Muscle of arm (tissue), 1 donor: ENCODE measurements at regions not wholly inside any gene's neighbourhood (a gene's known extent, or its start where the extent isn't known, plus 50 kb on each side); places are given as distances from the start of the nearest gene placed in this dataset.
A peak's percentile ranks its signal among the peaks of the same experiment; 100 is the strongest.
"Not testable (repeated sequence)": the region's sequence is repeated elsewhere in the genome, so short reads cannot be mapped to it uniquely, and the experiment has no call there.

Source experiments
- DNase-seq: peaks from one replicate; pipeline ENCODE4 v3.0.0-alpha.2; 2013

DNA sequence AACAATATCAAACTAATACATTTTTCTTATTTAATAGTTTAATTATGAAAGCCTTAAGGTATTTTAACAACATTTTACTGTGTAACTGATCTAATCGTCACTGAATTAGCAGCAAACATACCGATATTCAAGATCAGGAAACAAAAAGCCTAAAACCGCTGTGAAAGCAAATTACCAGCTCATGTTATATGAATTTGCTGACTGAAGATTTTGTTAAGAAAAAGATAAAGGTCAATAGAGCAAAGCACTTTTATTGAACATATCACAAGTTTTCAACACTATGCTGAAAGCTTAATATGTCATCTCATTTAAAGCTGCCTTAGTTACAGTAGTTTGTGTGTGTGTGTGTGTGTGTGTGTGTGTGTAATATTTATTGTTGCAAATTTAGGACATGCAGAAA, 1634.9 kb upstream of the NUDT12 start:
- no peak for DNase-seq

DNA sequence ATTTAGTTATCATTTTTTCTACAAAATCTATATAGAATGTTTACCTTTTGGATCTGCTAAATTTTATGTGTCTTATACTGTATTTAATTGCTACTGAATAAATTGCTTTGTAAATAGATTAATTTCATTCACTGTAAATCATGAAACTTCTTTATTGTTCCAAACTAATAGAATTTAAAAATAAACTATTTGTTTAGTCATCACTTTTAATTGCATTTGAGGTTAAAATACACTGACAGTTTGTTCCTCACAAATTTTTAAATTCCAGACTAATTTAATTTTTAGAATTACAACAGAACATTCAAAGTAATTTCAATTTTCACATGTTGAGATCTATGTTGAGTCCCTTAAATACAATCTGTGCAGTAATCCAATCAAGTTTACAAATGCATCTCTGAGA, 1633.2 kb upstream of the NUDT12 start:
- DNase-seq, result no peak

GRCh38 chr5:105172918-105173317, 1610.3 kb upstream of the NUDT12 start:
- DNase-seq, result no peak

- DNase-seq, result no peak
These were observed 1606.2 kb upstream of the NUDT12 start for GRCh38 chr5:105168806-105169205.

DNA sequence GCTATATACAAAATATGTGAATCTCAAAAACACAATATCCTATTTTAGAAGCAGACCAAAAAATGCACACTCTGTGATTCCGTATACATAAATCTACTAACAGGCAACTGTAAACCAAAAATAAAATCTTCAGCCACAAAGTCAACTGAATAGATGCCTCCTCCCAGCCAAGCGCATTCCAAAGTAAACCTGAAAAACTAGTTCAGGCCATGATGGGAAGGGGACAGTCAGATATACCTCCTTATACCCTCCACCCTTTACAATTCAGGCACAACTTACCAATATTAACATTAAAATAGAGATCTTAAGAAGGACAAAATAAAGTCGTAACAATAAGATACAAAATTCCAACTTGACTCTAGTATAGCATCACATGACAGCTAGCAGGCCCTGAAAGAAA, 1604.5 kb upstream of the NUDT12 start:
- no peak for DNase-seq

- no peak for DNase-seq
These were observed 1601.0 kb upstream of the NUDT12 start for GRCh38 chr5:105163547-105163946.

- DNase-seq, result not testable (repeated sequence)
These were observed 1600.0 kb upstream of the NUDT12 start for GRCh38 chr5:105162557-105162956.

- no peak for DNase-seq
These were observed 1595.9 kb upstream of the NUDT12 start for GRCh38 chr5:105158526-105158925.

DNA sequence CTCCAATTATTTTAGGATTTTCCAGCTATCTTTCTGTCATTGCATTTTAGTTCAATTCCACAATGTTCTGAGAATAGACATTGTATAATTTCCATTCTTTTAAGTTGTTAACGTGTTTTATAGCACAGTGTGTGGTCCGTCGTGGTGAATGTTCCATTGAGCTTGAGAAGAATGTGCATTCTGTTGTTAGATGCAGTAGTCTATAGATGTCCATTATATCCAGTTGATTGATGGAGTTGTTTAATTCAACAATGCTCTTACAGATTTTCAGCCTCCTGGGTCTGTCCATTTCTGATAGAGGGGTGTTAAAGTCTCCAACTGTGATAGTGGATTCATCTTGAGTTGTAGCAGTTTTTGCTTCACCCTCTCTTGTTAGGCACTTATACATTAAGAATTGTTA, 1587.7 kb upstream of the NUDT12 start:
- no peak for DNase-seq

GRCh38 chr5:105146867-105147266, 1584.3 kb upstream of the NUDT12 start:
- no peak for DNase-seq

- no peak for DNase-seq
These were observed 1582.6 kb upstream of the NUDT12 start for GRCh38 chr5:105145152-105145551.

- DNase-seq, result no peak
These were observed 1571.7 kb upstream of the NUDT12 start for GRCh38 chr5:105134328-105134727.

DNA sequence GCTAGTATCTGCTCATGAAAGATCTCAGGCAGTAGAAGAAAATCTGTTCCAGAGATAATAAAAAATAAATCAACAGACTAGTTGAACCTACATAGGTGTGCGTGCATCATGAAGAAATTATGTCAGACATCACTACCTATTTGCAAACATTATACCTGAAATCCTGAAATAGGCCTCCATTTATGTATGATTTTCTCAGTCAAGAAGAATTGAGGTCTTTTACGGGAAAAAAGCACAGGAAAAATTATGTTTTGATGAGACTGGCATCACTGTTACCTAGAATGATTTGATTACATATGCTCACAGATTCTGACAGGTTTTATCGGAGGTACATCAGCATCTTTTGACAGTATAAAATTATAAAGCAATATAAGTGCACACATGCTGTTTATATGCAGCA, 1570.5 kb upstream of the NUDT12 start:
- no peak for DNase-seq

DNA sequence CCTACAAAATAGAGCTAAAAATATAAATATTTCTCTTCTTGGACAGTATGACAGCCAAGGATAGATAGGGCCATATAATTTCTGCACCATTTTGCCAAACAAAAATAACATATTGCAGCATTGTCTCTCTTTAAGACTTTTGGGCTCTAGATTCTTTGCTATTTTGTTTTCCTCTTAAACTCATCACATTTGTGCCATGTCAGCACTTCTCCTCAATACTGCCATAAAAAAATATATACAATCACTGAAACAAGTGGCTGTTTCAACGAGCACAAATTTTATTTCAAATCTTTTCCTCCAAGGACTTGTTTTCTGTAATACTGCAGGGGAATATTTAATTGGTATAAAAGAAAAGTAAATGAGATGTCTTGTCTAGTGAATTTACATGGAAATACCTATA, 1570.0 kb upstream of the NUDT12 start:
- no peak for DNase-seq

- DNase-seq, result no peak
These were observed 1568.5 kb upstream of the NUDT12 start for GRCh38 chr5:105131045-105131444.

- DNase-seq, result peak; percentile 20
These were observed 1539.0 kb upstream of the NUDT12 start for GRCh38 chr5:105101577-105101976.

- DNase-seq, result no peak
These were observed 1526.4 kb upstream of the NUDT12 start for GRCh38 chr5:105088961-105089360.

GRCh38 chr5:105088102-105088501, 1525.5 kb upstream of the NUDT12 start:
- no peak for DNase-seq

DNA sequence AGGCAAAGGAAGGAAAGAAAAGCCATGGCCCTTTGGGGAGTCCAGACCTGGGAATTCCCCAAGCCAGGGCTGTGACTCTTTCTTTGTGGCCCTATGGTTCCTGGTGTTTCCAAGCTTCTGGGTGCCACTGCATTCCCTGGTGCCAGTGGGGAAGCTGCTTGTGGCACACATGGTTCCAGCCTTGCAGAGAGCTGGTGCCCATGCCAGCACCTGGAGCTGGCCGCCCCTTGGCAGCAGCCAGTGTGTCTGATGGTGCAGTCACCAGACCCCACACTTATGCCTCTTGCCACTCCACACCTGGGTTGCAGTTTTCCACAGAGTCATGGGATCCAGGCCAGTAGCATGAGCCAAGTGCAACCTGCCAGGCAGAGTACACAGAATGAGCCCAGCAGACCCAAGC, 1495.3 kb upstream of the NUDT12 start:
- no peak for DNase-seq

DNA sequence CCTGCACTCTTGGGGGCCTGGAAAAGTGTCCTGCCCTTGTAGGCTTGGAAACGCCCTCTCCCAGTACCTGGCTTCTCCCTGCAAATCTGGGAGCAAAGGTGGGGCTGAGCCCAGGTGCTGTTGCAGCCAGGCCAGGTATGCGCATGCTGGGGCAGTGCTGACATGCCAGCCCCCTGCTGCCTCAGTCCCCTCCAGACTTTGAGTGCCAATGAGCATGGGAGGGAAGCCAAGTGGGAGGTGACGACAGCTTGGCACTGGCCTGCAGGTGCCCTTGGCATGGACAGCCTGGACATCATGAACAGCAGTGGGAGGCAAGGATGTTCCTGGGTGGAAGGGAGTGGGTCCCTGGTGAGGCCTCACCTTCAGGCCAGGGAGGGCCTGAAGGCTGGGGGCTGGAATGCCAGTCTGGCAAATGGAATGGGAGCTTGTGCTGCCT, 1494.4 kb upstream of the NUDT12 start:
- DNase-seq, result no peak

- DNase-seq, result no peak
These were observed 1491.8 kb upstream of the NUDT12 start for GRCh38 chr5:105054406-105054805.

GRCh38 chr5:105042623-105043022, 1480.0 kb upstream of the NUDT12 start:
- DNase-seq, result no peak

DNA sequence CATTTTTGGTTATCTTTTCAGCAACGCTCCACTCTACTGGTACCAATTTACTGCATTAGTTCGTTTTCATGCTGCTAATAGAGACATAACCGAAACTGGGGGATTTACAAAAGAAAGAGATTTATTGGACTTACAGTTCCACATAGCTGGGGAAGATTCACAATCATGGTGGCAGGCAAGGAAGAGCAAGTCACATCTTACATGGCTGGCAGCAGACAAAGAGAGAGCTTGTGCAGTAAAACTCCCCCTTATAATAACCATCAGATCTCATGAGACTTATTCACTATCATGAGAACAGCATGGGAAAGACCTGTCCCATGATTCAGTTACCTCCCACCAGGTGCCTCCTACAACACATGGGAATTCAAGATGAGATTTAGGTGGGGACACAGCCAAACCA, 1474.2 kb upstream of the NUDT12 start:
- not testable (repeated sequence) for DNase-seq

GRCh38 chr5:105034401-105034763, 1471.8 kb upstream of the NUDT12 start:
- no peak for DNase-seq
